Ishikawa (cell line): ENCODE measurements at regions not wholly inside any gene's neighbourhood (a gene's known extent, or its start where the extent isn't known, plus 50 kb on each side); places are given as distances from the start of the nearest gene placed in this dataset.

Experiments used
- CEBPB ChIP-seq: IDR thresholded peaks from 2 replicates; pipeline ENCODE4 v1.6.1; 2012
- CREB1 ChIP-seq: IDR thresholded peaks from 2 replicates; pipeline ENCODE4 v1.6.1; 2012; ENCODE audit warnings: low read depth
- EP300 ChIP-seq: IDR thresholded peaks from 2 replicates; pipeline ENCODE4 v1.6.1; 2012; ENCODE audit warnings: borderline replicate concordance
- FOXM1 ChIP-seq: IDR thresholded peaks from 2 replicates; pipeline ENCODE4 v1.6.1; 2012; ENCODE audit warnings: low read depth, borderline replicate concordance
- NFIC ChIP-seq: IDR thresholded peaks from 2 replicates; pipeline ENCODE4 v1.6.1; 2012
- RAD21 ChIP-seq: IDR thresholded peaks from 2 replicates; pipeline ENCODE4 v1.6.1; 2012; ENCODE audit warnings: low read depth
- TAF1 ChIP-seq: IDR thresholded peaks from 2 replicates; pipeline ENCODE4 v1.6.1; 2012; ENCODE audit warnings: low read depth, mild to moderate bottlenecking
- TEAD4 ChIP-seq: IDR thresholded peaks from 2 replicates; pipeline ENCODE4 v1.6.1; 2012
- YY1 ChIP-seq: IDR thresholded peaks from 2 replicates; pipeline ENCODE4 v1.6.1; 2012; ENCODE audit warnings: low read depth
- TF ChIP-seq, protein P1 (sequence below): IDR thresholded peaks from 2 replicates; pipeline ENCODE4 v1.6.1; 2012; ENCODE audit warnings: low read depth, mild to moderate bottlenecking
- TF ChIP-seq, protein P2 (sequence below): IDR thresholded peaks from 2 replicates; pipeline ENCODE4 v1.6.1; 2012
- TF ChIP-seq, protein P3 (sequence below): IDR thresholded peaks from 2 replicates; pipeline ENCODE4 v1.6.1; 2012

DNA sequence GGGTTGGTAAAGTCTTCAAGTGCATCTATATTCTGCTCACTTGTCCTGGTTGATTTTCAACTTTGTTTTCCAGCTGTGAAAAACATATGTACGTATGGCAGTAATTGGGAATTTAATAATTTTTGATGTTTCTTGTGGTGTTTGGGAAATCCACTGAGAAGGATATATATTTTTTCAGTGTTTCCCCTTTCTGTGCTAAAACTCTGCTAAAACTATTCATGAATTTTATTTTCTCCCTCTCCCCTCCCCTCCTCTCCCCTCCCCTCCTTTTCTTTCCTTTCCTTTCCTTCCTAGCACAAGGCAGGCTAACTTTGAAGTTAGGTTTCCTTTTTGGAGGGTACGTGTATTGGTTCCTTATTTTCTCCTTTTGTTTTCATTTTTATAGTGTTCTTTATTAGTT is 220.7 kb downstream of the PDCD6IP start:
- no peak for TF ChIP-seq CREB1
- TF ChIP-seq, protein P1, sequence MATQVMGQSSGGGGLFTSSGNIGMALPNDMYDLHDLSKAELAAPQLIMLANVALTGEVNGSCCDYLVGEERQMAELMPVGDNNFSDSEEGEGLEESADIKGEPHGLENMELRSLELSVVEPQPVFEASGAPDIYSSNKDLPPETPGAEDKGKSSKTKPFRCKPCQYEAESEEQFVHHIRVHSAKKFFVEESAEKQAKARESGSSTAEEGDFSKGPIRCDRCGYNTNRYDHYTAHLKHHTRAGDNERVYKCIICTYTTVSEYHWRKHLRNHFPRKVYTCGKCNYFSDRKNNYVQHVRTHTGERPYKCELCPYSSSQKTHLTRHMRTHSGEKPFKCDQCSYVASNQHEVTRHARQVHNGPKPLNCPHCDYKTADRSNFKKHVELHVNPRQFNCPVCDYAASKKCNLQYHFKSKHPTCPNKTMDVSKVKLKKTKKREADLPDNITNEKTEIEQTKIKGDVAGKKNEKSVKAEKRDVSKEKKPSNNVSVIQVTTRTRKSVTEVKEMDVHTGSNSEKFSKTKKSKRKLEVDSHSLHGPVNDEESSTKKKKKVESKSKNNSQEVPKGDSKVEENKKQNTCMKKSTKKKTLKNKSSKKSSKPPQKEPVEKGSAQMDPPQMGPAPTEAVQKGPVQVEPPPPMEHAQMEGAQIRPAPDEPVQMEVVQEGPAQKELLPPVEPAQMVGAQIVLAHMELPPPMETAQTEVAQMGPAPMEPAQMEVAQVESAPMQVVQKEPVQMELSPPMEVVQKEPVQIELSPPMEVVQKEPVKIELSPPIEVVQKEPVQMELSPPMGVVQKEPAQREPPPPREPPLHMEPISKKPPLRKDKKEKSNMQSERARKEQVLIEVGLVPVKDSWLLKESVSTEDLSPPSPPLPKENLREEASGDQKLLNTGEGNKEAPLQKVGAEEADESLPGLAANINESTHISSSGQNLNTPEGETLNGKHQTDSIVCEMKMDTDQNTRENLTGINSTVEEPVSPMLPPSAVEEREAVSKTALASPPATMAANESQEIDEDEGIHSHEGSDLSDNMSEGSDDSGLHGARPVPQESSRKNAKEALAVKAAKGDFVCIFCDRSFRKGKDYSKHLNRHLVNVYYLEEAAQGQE, result no peak
- no peak for TF ChIP-seq TAF1
- no peak for TF ChIP-seq RAD21
- TF ChIP-seq, protein P2, sequence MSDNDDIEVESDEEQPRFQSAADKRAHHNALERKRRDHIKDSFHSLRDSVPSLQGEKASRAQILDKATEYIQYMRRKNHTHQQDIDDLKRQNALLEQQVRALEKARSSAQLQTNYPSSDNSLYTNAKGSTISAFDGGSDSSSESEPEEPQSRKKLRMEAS, result no peak
- no peak for TF ChIP-seq EP300
- TF ChIP-seq CEBPB, result no peak
- TF ChIP-seq YY1, result no peak
- no peak for TF ChIP-seq TEAD4
- TF ChIP-seq, protein P3, sequence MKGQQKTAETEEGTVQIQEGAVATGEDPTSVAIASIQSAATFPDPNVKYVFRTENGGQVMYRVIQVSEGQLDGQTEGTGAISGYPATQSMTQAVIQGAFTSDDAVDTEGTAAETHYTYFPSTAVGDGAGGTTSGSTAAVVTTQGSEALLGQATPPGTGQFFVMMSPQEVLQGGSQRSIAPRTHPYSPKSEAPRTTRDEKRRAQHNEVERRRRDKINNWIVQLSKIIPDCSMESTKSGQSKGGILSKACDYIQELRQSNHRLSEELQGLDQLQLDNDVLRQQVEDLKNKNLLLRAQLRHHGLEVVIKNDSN, result no peak
- TF ChIP-seq FOXM1, result no peak
- TF ChIP-seq NFIC, result no peak
